Gastroesophageal sphincter (tissue), 3 donors: ENCODE measurements at regions not wholly inside any gene's neighbourhood (a gene's known extent, or its start where the extent isn't known, plus 50 kb on each side); places are given as distances from the start of the nearest gene placed in this dataset.

Experiments used
- CTCF ChIP-seq, 4 experiments: fragments of 200-600 bp in 2 of 4; fragments of 450-650 bp in 2 of 4; sonication (generic) in 1 of 4; IDR thresholded peaks; one replicate each; pipeline ENCODE4 v1.5.1; 2017 to 2019; ENCODE audit warnings: antibody characterized with exemption in 4 of 4, mild to moderate bottlenecking in 2 of 4, moderate library complexity in 2 of 4
- POLR2A ChIP-seq, 2 donors: fragments of 450-650 bp; IDR thresholded peaks; one replicate each; pipeline ENCODE4 v1.6.1; 2017; ENCODE audit warnings: antibody characterized with exemption in 2 of 2, mild to moderate bottlenecking in 2 of 2, moderate library complexity in 1 of 2
- POLR2AphosphoS5 ChIP-seq: sonication (generic); formaldehyde crosslinking; IDR thresholded peaks from one replicate; pipeline ENCODE4 v1.6.1; 2017; ENCODE audit warnings: antibody characterized with exemption

- TF ChIP-seq CTCF (IDR thresholded peaks at IDR 0.05) (no peak), POLR2A (IDR thresholded peaks at IDR 0.05) (no peak), POLR2AphosphoS5 (no peak)
Observed at GRCh38 chr5:145141534-145141933, 693.6 kb downstream of the PRELID2 start.
